Stimulated activated CD4-positive, alpha-beta T cell treated with anti-CD3 and anti-CD28 coated beads, TNF-alpha, amount 100 ng/mL, for 48 hours (primary cell): ENCODE measurements at regions not wholly inside any gene's neighbourhood (a gene's known extent, or its start where the extent isn't known, plus 50 kb on each side); places are given as distances from the start of the nearest gene placed in this dataset.

Experiments
- DNase-seq, 3 donors: peaks; one replicate each; pipeline ENCODE4 v3.0.0-alpha.2; 2020; ENCODE audit warnings: low read depth in 3 of 3

DNA sequence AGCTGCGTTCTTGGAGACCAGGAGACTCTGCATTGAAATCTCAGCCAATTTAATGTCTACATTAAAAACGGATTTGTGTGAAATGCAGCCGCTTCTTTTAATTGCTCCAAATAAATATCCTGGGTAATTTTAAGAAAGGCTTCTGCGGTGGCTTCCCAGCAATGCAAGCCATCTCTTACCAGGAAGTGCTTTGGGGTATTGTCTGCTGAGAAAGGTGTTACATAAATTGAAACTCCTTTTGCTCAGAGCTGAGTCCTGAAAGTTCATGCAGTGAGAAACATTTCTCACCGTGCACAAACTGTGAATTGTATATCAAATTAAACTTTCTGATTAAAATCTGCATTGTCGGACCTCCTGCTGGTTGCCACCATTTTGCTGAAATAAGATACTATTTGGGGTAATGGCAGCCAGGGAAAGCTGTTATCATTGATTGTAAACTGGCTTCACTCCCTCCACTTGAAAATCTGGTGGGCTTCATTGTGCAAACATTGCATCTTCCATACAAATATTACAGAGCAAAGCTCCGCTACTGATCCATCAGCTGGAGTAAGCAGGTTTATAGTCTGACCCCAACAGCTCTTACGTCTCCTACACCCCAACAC is 59.5 kb downstream of the ZIC5 start:
- DNase-seq: no peak

DNA sequence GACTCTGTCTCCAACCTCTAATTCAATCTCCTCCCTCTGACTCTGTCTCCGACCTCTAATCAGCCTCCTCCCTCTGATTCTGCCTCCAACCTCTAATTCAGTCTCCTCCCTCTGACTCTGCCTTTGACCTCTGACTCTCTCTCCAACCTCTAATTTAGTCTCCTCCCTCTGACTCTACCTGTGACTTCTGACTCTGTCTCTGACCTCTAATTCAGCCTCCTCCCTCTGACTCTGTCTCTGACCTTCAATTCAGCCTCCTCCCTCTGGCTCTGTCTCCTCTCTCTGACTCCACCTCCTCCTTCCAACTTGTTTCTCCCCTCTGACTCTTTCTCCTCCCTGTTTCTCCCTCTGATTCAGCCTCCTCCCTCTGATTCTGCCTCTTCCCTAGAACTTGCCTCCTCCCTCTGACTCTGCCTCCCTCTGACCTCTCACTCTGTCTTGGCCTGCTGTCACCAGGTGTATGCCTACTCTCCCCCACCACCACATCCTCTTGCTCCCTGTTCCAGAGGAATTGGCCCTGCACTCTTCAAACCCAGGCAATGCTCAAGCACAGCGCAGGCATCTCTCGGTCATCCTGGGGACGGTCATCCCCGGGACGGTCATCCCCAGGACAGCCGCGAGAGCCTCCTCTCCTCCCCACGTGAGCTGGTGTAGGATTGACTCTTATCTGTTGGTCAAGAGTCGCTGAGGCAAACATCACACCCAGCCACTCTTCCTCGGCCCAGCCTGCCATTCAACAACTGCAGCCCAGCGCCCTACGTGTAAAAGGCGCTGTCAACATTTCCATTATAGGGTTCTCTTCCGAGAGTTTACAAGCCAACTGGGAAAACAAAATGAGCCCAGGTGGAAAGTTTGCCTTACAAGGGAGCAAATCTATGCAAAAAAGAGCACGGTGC is 60.2 kb downstream of the ZIC5 start:
- no peak for DNase-seq

DNA sequence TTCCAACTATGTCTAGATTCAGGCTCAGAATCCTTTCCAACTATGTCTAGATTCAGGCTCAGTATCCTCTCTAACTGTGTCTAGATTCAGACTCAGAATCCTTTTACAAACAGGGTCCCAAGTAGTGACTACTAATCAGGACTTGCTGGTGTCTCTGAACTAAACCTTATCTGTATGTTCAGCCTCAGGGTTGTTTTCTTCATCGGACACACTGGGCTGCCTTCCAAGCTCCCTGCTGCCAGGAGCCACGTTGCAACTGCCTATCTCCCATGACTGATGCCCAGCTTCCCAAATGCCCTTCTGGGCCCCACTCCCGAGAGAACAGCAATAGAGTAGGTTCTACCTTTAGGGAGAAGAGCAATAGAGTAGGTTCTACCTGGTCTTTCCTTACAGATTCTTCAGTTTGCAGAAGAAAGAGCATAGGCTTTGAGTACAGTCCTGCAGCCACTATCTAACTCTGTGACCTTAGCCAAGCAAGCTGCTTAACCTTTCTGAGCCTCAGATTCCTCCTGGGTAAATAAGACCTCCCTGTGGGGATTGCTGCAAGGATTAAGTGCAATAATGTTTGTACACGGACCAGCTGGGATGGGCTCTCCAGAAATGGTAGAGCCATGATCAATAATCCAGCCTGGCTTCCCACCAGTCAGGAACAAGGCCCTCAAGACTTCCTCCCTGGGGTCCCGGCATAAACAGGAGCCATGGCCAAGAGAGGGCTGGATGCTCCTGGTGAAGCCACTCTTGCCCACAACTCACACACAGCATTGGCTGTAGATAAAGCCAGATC is 61.5 kb downstream of the ZIC5 start:
- DNase-seq: no peak

DNA sequence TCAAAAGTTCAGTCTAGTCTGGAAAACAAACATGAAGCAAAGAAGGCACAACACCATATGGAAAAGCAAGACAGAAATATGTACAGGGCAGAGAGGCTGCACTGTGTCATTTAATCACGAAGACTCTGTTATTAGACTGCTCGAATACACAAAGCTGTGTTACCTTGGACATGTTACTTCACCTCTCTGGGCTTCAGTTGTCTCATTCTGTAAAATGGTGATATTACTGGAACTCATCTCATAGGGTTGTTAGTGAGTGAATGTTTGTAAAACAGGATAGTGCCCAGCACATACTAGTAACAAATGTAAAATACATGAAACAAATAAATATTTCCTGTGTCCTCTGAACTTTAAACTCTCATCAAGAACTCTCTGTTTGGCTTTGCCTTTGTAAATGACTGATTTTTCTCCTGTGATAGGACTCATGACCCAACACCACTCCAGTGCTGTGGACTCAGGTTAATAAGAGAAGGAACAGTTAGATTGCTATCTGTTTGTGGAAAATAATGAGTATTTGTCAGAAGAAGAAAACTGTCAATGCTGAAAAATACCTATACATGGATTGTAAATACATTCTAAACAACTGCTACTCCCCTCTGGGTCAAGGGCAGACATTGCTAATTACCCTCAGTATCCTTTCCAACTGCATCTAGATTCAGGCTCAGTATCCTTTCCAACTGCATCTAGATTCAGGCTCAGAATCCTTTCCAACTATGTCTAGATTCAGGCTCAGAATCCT is 62.3 kb downstream of the ZIC5 start:
- DNase-seq: no peak

DNA sequence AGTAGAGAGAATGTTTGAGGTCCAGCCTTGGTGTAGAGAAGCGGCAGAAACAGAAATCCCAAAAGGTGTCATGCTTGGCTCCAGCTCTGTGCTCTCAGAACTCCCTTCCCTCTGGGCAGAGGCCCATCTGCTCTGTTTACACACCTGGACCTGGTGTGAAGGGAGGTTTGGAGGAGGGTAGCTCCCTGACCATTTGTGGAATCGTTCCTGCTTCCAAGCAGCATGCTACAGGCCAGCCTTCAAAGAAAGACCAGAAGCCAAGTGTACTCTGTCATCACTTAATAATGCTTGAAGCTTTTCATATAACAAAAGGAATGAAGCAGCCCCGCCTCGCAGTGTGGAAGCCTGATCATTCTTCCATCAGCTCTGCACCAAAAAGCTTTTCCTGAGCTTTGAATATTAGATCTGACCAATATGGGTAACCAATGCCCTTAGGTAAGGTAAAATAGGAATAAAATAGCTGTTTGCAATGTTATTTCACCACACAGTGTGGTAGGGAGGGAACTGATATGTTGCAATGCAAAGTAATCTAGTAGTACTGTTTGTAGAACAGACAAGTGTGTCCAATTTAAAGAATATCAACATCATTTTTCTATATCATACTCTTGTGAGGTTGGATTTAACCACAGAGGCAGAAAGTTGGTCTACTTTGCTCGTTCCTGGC is 63.3 kb downstream of the ZIC5 start:
- no peak for DNase-seq

DNA sequence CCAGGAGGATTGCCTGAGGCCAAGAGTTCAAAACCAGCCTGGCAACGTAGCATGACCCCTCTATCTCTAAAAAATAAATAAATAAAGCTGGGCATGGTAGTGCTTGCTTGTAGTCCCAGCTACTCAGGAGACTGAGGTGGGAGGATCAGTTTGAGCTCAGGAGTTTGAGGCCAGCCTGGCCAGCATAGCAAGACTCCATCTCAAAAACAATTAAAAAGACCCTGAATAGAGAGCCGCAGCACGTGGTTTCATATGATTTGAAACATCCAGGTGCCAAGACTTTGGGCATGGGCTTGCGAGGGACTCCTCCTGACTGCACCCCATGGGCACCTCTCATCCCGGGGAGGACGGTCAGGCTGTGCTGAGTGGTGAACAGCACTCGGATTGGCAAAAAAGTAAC is 63.9 kb downstream of the ZIC5 start:
- no peak for DNase-seq

DNA sequence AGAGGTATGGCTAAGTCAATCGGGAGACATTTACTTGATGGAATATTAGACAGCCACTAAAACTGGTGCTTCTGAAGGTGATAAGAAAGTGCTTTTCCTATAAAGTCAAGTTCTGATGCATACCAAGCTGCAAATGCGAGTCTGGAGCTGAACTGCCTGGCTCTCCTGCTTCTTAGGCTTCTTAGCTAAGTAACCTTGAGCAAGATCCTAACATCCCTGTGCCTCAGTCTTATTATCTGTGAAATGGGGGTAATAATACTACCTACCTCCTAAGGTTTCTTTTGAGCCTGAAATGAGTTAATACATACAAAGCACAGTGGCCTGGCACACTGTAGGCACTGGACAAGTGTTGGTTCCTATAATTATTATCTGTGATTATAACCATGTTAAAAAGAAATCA is 64.5 kb downstream of the ZIC5 start:
- DNase-seq: no peak

DNA sequence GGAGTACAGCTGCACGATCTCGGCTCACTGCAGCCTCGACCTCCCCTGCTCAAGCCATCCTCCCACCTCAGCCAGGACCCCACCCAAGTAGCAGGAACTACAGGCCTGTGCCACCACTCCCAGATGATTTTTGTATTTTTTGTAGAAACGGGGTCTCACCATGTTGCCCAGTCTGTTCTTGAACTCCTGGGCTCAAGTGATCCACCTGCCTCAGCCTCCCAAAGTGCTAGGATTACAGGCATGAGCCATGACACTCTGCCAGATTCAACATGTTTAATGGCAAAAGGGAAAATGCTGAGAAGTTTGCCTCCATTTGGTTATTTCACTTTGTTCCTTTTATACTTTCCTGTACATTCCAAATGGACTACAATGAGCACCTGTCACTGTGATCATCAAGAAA is 65.8 kb downstream of the ZIC5 start:
- DNase-seq: no peak

DNA sequence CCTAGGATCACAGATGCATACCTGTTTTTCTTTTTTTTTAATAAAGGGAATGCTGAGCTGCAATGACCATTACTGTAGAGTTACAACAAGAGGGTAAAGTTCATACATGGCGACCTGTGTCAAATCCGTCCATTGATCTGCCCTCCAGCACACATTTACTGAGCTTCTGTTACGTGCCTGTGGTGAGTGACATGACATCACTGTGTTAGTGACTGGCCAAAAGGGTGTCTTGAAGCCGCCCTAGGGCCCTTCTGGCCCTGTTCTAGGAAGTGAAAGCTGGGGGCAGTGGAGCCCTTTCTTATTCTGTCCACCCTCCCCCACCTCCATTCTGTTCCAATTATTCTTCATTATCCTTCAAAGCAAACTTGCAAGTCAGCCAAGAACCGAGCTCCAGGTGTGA is 66.3 kb downstream of the ZIC5 start:
- no peak for DNase-seq

DNA sequence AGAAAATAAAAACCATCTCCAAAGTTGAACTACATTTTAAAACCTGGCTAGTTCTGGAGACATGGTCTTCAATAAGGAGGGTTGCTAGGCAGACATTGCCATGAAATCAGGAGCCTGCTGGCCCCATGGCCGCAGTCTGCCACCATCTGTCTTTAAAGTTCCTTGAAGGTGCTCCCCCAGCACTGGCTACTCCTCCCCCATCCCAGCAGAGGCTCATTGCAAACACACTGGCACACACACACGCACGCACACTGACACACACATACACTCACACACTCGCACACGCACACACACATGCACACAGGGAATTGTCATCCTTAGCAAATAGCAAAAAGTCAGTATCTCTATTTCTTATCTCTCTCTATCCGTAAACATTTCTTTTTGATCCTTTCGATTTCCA is 68.4 kb downstream of the ZIC5 start:
- DNase-seq: no peak

DNA sequence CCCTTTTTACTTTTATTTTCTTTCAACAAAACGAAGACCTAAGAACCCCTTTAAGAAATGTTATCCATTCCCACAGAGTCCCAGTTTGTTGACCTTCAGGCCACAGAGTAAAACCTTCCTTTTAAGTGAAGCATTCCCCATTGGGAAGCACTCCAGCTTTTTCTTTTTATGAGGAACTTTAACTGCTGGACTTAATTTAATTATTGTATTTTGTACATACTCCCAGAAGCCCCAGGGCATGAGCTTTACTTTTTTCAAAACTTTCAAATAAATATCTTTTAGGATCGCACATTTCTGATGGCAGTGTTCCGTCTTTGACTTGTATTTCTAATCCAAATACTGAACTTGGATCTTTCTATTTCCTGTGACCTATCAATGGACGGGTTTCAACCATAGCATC is 68.9 kb downstream of the ZIC5 start:
- no peak for DNase-seq

DNA sequence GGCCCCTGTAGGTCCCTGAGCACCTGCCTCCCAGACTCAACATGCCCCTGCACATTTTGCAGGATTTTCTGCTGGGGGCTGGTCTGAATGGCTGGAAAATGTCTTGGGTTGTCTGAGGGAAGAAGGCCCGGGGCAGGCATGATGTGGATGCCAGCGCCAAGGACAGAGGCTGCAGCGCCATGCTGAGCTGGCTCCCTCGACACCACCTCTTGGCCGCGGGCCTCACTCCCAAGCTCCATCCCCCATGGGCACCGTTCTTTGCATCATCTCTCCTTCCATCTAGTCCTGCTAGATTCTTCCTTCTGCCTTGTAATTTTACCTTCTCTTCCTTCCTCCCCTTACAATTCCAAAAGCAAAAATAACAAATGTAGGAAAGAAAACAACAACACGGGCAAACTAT is 70.6 kb downstream of the ZIC5 start:
- no peak for DNase-seq

DNA sequence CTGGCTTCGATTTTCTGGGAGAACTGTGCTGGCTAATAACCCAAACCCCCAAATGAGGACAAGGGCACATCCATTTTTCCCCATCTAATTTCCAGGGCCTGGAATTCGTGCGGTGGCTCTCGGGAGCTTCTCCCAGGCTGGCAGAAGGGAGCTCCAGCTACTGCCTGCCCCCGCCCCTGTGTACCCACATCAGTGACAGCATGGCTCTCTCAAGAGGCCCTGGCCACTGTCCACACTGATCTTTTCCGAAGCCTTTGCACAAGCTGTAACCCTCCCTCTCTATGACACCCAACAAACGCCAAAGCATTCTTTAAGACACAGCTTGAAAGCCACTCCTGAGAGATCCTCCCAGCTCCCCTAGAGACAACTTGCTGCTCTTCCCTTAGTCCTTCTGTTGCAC is 73.1 kb downstream of the ZIC5 start:
- no peak for DNase-seq

DNA sequence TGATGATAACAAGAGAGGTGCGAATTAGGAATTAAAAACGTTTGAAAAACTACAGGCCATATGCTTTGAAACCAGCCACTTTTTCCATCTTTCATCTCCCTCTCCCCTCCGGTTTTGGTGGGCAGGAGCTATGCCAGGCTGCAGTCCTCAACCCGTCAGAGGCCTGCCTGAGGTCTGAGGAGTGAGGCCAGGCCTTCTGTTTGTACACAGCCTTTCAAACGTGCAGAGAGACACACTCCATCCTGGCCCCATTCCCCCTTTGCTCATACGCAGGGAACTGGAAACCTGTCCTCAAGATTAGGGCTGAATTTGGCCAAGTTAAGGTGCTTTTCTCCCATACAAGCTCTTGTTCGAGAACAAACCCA is 74.5 kb downstream of the ZIC5 start:
- DNase-seq: no peak

DNA sequence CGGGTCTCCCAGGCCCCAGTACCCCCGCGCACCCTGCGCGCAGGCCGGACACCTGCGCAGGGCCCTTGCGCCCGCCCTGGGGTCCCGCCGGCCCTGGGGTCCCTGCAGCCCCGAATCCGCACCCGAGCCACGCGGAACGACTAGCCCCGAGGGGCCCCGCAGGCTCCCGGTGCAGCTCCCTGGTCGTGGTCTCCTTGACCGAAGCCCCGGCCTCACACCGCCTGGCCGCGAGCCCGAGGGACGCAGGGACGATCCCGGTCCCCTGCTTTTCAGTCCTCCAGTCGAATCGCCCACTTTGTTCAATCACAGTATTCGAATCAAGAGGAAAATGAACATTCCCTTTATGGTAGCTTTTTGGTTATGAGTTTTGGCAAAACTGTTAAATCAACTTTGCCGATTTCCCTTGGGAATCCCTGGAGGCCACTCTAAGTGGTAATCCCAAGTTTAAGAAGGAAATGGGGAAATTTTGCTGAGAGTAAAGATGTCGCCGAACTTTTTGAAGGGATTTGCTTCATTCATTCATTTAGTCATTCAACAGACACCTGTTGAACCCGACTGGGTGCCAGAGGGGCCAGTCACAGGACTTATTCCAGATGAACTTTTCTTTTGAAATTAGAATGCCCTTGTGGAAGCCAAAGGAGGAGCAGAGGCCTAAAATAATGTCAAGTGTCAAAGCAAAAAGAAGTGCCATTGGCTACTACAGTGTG is 75.0 kb downstream of the ZIC5 start:
- DNase-seq: no peak

DNA sequence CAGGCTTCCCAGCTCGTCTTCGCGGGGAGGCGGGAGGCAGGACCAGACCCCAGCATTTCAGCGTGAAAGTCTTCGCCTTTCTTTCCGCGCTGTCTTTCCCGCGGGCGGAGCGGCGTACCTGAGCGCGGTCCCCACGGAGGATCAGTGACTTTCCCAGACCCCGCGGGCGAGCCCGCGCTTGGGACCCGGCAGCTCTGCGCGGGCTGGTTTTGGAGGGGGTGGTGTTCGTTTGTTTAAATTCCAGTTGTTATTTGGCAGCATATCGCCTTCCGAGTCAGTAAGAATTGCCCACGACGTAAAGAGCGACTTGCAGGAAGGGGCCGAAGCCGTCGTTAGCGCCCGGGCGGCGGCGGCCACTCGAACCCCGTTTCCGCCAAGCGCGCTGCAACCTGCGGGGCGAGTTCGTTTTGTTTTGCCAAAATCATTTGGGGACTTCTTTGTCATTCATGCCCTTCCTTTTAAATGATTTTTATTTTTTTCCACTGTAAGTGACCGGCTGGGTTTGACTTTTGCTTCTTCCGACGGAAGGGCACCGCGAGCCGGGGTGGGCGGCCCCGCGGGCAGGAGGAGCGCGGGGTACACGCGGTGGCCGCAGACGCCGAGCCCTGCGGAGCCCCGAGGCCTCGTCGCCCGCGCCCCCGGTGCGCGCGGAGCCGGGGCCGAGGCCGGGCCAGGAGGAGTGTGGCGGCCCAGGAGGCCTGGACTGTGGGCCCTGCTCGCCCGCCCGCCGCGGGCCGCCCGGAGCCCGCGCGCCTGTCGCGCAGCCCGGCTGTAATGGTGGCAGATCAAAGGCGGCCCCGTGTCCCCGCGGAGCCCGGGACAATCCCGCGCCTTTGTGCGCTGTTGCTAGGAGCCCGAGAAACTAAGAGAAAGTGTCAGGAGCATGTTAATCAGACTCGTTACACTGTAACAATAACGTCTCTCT is 75.9 kb downstream of the ZIC5 start:
- no peak for DNase-seq

DNA sequence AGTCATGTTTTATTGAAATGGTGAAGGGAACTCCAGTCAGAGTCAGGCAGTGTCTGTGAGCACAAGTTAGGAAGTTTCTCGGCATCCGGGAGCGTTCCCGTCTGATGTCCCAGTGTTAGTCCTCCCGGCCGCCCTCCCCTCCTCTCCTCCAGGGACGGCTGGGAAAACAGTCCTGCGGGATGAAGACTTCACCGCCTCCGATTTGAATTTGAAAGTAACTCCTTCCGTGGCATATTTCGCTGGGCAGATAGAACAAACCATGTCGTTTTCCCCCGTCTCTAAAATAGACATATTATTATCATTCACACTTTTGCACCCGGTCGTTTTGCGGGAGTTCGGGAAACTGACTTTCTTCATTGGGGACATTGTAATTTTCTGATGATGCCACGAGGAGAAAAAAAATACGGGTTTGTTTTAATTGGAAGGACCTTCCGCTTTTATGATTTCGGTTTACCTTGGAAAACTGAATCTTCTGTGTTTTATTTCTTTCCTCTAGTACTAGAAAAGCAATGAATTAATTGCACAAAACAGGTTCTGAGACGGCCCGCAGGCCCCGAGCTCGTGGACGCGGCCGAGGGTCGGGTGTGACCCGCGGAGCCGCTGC is 76.6 kb downstream of the ZIC5 start:
- no peak for DNase-seq

DNA sequence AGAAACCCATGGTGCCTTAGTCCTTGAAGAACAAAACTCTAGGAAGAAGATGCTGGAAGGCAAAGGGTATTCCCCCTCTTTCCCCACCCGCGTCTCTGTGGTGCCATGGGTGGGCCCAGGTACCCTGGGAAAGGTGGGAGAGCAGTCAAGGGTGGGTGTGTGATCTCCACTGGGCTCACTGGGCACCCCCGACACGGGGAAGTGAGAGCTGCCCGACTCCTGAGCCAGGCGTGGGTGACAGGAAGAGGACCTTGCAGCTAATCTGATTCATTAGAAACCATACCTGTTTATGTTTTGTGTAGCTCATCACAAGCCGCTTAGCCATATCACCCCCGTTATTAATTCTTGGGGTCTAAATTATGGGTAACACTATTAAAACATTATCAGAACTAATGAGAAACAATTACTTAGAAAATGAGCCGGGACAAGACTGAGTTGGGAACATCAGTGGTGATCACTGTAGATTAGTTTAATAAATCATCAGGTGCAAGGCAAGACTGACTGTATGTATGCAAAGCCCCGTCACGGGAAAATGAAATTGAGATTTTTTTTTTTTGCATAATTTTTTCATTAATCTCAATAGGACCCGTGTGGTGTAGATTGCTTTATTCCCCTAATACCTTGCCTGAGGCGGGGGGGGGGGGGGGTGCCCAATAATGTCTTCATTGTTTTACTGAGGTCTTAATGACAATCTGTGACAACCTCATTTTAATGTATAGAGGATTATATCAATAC is 77.3 kb downstream of the ZIC5 start:
- no peak for DNase-seq

DNA sequence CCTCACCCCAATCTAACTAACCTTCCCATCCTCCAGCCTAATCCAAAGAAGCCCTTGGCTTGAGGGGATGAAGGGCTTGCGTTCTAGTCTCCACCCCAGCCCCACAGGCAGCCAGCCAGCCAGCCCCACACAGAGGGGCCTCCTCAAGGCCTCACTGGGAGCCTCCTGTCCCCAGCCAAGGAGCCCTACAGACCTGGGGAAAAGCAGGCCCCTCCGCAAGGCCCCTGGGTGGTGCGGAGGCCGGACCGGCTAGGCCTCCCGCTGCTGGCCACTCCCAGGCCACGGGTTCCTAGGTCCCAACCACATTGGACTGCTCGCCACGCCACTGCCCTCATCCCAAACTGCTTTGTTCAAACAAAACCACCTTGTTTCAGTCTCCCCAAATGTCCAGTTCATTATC is 78.0 kb downstream of the ZIC5 start:
- no peak for DNase-seq
